CD4-positive, alpha-beta T cell (primary cell): ENCODE measurements at regions not wholly inside any gene's neighbourhood (a gene's known extent, or its start where the extent isn't known, plus 50 kb on each side); places are given as distances from the start of the nearest gene placed in this dataset.

Experiments used
- ATAC-seq: fragments of 200-7000 bp; cut with Tn5 transposase; one replicate; pipeline ENCODE4 v1.10.0; 2022; ENCODE audit warnings: mild to moderate bottlenecking; ENCODE audit not compliant: poor library complexity
- CTCF ChIA-PET: fragments of 350-600 bp; sonication (Branson Sonifier 250); formaldehyde crosslinking; loops from one replicate; lab custom pipeline; 2021; ENCODE audit warnings: antibody characterized with exemption, inconsistent platforms; lab: Charles Lee
- POLR2A ChIA-PET: fragments of 350-600 bp; sonication (Branson Sonifier 250); formaldehyde crosslinking; loops from one replicate; lab custom pipeline; 2021; ENCODE audit warnings: antibody characterized with exemption, inconsistent platforms; lab: Charles Lee
- DNase-seq, 14 experiments: peaks; one replicate each; pipeline ENCODE4 v3.0.0-alpha.2; 2013 to 2020; ENCODE audit warnings: mixed read lengths in 2 of 14
- H3K27ac ChIP-seq, 2 donors: one replicate each; pipeline versions ENCODE4 v1.5.1 to v1.7.0; 2013; ENCODE audit warnings: low read length in 2 of 2, low read depth in 1 of 2, mild to moderate bottlenecking in 1 of 2
- H3K27me3 ChIP-seq, 2 experiments: 1 replicate in 1 of 2; 2 replicates in 1 of 2; pipeline versions ENCODE4 v1.6.1 to v1.7.0; 2013; ENCODE audit warnings: low read length in 2 of 2, control low read depth in 1 of 2, mild to moderate bottlenecking in 1 of 2, moderate library complexity in 1 of 2; ENCODE audit not compliant: insufficient read depth in 2 of 2, control insufficient read depth in 1 of 2
- H3K36me3 ChIP-seq: one replicate; pipeline ENCODE4 v1.6.1; 2013; ENCODE audit warnings: low read length, control low read depth; ENCODE audit not compliant: insufficient read depth
- H3K4me1 ChIP-seq: one replicate; pipeline ENCODE4 v1.6.1; 2013; ENCODE audit warnings: low read length, control low read depth; ENCODE audit not compliant: insufficient read depth
- H3K4me3 ChIP-seq: one replicate; pipeline ENCODE4 v1.5.1; 2013; ENCODE audit warnings: mild to moderate bottlenecking, low read length, moderate library complexity
- H3K9me3 ChIP-seq, 2 experiments: 1 replicate in 1 of 2; 2 replicates in 1 of 2; pipeline versions ENCODE4 v1.6.1 to v1.7.0; 2013; ENCODE audit warnings: low read length in 2 of 2, mild to moderate bottlenecking in 2 of 2, control low read depth in 1 of 2, moderate library complexity in 1 of 2; ENCODE audit not compliant: control insufficient read depth in 1 of 2, insufficient read depth in 1 of 2
- H3K27ac Mint-ChIP-seq: one replicate; pipeline ENCODE4 v1.8.0; 2020; ENCODE audit warnings: mixed read lengths
- H3K27me3 Mint-ChIP-seq: one replicate; pipeline ENCODE4 v1.8.0; 2021; ENCODE audit warnings: mixed read lengths
- H3K36me3 Mint-ChIP-seq: one replicate; pipeline ENCODE4 v1.8.0; 2021; ENCODE audit warnings: low read depth, mixed read lengths
- H3K4me1 Mint-ChIP-seq: one replicate; pipeline ENCODE4 v1.8.0; 2021; ENCODE audit warnings: low read depth, mixed read lengths
- H3K4me3 Mint-ChIP-seq: one replicate; pipeline ENCODE4 v1.8.0; 2020; ENCODE audit warnings: mild to moderate bottlenecking, mixed read lengths
- H3K9me3 Mint-ChIP-seq: one replicate; pipeline ENCODE4 v1.8.0; 2020; ENCODE audit warnings: mixed read lengths
- CTCF ChIP-seq: fragments of 200-600 bp; IDR thresholded peaks from one replicate; pipeline ENCODE4 v1.8.0; 2022; ENCODE audit warnings: antibody characterized with exemption, mild to moderate bottlenecking
- intact Hi-C, 2 experiments: fragments of 100-400 bp; cut with DNase I in 1 of 2; cut with micrococcal nuclease in 1 of 2; formaldehyde crosslinking; loops; one replicate each; pipeline versions ENCODE4 v1.15.1 to v1.9.0; 2023 to 2025; cut with DNase I, micrococcal nuclease

- Histone ChIP-seq H3K27ac (no peak overlapping the region), H3K4me1 (no peaks in the 10 kb centered on the region), H3K36me3 (no peaks in the 10 kb centered on the region), H3K9me3 (peaks cover 0 to 10% of the 10 kb centered on the region in 2 experiments), H3K4me3 (no peak overlapping the region), H3K27me3 (no peaks in the 10 kb centered on the region)
- intact Hi-C loops = no loop called here
- H3K36me3 Mint-ChIP-seq = no peaks in the 10 kb centered on the region
- no peak for DNase-seq
- CTCF ChIA-PET = no interaction called here
- no peak for TF ChIP-seq CTCF
- H3K27ac Mint-ChIP-seq = no peak overlapping the region
- H3K27me3 Mint-ChIP-seq = no peaks in the 10 kb centered on the region
- H3K4me1 Mint-ChIP-seq = no peaks in the 10 kb centered on the region
- ATAC-seq = no peak
- POLR2A ChIA-PET = no interaction called here
- peaks cover 9% of the 10 kb centered on the region for H3K9me3 Mint-ChIP-seq
- no peak overlapping the region for H3K4me3 Mint-ChIP-seq
These were observed 1038.6 kb downstream of the CBLN2 start for GRCh38 chr18:71505526-71505925.

GRCh38 chr18:71503222-71503621 is 1040.9 kb downstream of the CBLN2 start:
- Mint-ChIP-seq H3K36me3 (no peaks in the 10 kb centered on the region), H3K27me3 (no peaks in the 10 kb centered on the region), H3K4me1 (no peaks in the 10 kb centered on the region), H3K27ac (no peak overlapping the region), H3K4me3 (no peak overlapping the region), H3K9me3 (peaks cover 9% of the 10 kb centered on the region)
- POLR2A ChIA-PET = no interaction called here
- H3K9me3 ChIP-seq = peaks cover 0 to 3% of the 10 kb centered on the region in 2 experiments
- H3K36me3 ChIP-seq = no peaks in the 10 kb centered on the region
- CTCF ChIA-PET = no interaction called here
- no peak overlapping the region for H3K4me3 ChIP-seq
- intact Hi-C loops = no loop called here
- H3K27ac ChIP-seq = no peak overlapping the region
- H3K4me1 ChIP-seq = no peaks in the 10 kb centered on the region
- ATAC-seq = no peak
- TF ChIP-seq CTCF = no peak
- DNase-seq = no peak
- H3K27me3 ChIP-seq = no peaks in the 10 kb centered on the region

GRCh38 chr18:71485611-71486010 is 1058.5 kb downstream of the CBLN2 start:
- H3K4me3 Mint-ChIP-seq = no peak overlapping the region
- no peaks in the 10 kb centered on the region for H3K4me1 Mint-ChIP-seq
- no peak for ATAC-seq
- H3K27me3 Mint-ChIP-seq = no peaks in the 10 kb centered on the region
- ChIA-PET POLR2A (no interaction called here), CTCF (no interaction called here)
- no peaks in the 10 kb centered on the region for H3K27me3 ChIP-seq
- DNase-seq = no peak
- no peak for TF ChIP-seq CTCF
- H3K27ac Mint-ChIP-seq = no peak overlapping the region
- peaks cover 0 to 12% of the 10 kb centered on the region in 2 experiments for H3K9me3 ChIP-seq
- intact Hi-C loops = loop anchor here in 1 of 2 experiments (5.0 kb wide), 1 partner anchor 47 kb away; no protein-coding TSS in a partner anchor
- H3K36me3 Mint-ChIP-seq = no peaks in the 10 kb centered on the region
- no peaks in the 10 kb centered on the region for H3K36me3 ChIP-seq
- no peak overlapping the region for H3K4me3 ChIP-seq
- no peaks in the 10 kb centered on the region for H3K4me1 ChIP-seq
- H3K9me3 Mint-ChIP-seq = no peaks in the 10 kb centered on the region
- H3K27ac ChIP-seq = no peak overlapping the region
